HG02798 (cell line): ENCODE measurements at regions not wholly inside any gene's neighbourhood (a gene's known extent, or its start where the extent isn't known, plus 50 kb on each side); places are given as distances from the start of the nearest gene placed in this dataset.

ENCODE experiments used
- ATAC-seq: cut with Tn5 transposase; IDR thresholded peaks from one replicate; pipeline ENCODE4 v1.9.1; 2021; ENCODE audit warnings: mild to moderate bottlenecking; ENCODE audit not compliant: unreplicated experiment, poor library complexity

DNA sequence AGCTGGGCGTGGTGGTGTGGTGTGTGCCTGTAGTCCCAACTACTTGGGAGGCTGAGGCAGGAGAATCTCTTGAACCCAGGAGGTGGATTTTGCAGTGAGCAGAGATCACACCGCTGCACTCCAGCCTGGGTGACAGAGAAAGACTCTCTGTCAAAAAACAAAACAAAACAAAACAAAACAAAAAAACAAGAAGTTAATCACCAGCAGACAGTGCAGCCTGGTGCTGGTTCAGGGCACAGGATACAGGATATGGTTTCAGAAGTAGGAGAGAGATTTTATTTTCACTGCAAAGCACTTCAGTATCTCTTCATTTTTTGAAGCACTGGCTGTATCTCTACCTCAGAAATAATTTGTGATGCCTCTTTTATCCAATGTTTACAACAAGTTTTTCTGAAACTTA, 1222.9 kb upstream of the PRKX start:
- no peak for ATAC-seq

DNA sequence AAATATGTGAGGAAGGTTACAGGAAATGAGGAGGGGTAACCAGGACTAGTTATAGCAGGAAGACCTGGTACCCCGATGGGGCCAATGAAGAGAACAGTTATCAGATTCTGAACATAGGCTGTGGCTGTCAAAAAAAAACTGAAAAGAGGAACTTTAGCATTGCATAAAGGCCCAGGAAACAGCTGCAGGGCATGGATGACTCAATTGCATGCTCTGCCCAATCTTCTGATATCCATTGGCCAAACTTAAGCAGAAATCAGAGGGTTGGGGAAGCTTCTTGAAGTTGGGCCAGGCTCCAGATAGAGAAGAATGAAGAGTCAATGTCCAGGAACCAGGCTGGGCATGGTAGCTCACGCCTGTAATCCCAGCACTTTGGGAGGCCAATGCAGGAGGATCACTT, 1222.4 kb upstream of the PRKX start:
- no peak for ATAC-seq

DNA sequence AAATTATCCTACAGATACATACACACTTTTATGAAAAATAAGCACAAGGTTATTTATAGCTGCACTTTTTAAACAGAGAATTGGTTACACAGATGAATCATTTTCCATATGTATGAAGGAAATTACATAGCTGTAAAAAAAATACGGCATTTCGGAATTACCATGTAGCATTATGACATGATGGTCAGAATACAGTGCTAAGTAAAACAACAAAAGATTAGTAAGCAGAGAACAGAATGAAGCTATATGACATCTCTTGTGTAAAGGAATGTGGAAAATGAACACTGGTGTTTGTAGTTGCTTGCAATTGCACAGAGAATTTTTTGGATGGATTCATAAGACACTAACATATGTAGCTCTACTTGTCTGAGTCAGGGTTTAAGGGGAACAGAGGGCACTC, 1222.0 kb upstream of the PRKX start:
- ATAC-seq = no peak

DNA sequence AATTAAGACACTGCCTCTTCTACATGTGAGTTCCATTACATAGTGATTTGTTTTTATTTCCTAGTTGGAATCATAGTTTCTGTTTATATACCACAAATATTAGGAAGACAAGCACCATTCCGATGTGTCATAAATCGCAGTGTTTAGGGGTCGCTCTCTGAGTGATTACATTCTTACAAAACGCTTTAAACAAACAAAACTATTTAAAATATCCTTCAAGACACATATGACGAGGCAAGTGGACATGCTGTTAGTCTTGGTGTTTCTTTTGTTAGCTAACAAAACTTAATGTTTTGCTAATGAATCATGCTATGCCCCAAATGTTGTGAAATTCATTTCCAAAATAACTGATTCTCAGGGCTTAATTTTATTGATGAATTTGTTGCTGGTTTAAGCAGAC, 1219.3 kb upstream of the PRKX start:
- ATAC-seq = no peak

DNA sequence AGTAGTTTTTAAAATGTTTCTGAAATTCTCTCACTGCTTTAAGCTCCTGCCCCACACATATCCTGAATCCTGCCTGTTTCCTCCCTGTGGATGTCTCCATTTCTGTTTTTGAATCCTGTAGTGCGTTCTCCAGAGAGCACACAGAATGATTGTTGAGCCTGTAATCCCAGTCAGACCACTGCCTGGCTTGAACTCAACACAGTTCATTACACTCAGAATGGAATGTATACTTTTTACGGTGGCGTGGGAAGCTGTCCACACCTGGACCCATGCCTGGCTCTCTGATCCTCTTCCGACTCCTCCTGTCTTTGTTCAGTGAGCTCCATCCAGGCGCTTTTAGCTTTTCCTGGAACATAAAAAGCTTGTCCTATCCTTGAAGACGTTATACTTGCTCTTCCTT, 1217.0 kb upstream of the PRKX start:
- no peak for ATAC-seq

DNA sequence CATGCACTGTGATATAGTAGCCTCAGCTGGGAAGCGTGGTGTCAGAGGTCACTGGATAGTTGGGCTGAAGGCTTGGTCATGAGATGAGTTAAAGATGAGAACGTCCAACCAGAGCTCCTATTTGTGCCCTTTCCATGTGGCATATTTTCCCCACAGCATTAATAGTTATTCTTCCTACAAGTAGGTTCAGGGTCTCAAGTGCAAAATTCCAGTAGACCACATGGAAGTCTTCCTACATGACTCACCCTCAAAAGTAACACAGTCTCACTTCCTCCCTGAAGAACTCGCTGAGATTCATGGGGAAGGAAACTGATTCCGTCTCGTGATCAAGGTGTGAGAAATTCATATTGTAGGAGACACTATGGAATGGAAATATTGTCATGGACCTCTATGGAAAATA, 1212.5 kb upstream of the PRKX start:
- ATAC-seq = no peak

DNA sequence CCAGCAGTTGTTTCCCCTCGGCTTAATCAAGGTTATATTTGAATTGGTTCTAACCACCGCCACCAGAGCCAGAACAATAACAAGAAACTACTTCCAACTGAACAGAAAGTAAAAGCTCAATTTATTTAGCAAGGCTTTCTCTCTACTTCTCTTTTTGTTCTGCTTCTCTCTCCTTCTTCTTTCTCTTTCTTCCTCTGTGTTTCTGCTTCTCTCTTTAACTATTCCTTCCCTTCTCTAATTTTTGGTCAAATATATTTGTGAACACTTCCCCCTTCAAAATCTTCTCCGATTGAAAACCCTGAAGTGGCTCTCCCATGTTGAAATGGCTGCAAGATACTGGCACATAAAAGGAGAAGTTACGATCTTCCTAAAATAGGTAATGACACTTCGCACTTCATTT, 1195.9 kb upstream of the PRKX start:
- no peak for ATAC-seq

DNA sequence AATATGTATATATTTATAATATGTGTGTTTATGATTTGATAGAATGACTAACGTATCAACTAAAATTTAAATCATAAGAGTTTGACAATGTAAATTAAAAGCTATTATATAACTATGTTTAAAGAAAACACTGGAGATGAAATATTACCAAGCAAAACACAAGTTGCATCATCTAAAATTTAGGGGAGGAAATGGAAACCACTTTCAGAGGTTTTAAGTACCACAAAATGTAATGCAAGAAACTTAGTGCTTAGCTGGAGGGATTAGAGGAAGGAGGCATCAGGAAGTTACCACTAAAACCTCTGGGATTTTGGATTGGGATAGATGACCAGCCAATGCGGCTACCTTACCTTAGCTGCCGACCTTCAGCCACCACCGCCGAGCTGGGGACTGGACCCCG, 1192.1 kb upstream of the PRKX start:
- no peak for ATAC-seq

DNA sequence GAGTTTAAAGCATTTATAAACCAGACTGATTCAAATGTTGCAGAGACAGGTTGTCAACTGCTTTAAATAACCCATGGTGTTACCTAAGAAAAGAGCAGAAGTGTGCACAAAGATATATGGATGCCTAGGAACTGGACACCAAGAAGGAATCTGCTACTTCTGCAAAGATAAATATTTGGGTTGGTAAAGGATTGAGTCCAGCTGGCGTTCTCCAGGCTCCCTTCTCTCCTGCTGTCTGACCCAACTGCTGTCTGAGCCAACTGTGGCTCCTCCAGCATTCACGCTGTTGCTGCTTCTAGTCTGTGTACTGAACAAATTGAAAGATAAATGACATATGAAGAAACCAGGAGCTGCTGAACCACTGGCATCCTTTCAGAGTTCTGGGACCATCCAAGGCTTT, 1167.8 kb upstream of the PRKX start:
- ATAC-seq = no peak

DNA sequence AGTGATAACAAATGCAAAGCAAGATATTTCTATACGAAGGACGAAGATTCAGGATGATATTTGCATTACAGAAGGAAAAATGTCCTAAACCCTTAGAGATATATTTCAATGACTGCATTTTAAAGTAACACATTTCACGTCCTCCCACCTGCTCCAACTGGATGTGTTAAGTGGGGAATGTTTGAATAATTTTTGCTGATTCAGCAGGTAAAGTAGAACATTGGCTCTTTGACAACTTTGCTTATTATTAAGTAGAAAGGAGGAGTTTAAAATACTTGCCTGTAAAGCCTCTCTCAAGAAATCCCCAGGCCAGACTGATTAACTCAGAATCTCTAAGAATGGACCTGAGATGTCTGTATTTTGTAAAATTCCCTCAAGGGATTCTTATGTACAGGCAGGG, 1165.2 kb upstream of the PRKX start:
- ATAC-seq = no peak

DNA sequence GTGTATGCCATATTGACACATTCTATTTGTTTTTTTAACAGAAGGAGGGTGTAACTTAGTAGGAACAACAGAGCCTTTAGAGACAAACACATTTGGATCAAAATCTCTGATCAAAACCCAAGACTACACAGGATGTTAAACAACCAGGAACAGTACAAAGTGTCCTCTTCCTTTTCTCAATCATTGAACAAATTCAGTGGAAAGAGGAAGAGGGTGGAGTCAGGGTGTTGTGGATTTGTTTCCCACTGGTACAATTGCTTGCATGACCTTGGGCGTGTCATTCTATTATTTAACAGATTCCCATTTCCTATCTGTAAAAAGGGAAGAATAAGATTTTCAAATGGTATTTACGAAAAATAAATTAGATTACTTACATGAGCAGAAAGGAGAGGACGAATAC, 1162.8 kb upstream of the PRKX start:
- no peak for ATAC-seq

DNA sequence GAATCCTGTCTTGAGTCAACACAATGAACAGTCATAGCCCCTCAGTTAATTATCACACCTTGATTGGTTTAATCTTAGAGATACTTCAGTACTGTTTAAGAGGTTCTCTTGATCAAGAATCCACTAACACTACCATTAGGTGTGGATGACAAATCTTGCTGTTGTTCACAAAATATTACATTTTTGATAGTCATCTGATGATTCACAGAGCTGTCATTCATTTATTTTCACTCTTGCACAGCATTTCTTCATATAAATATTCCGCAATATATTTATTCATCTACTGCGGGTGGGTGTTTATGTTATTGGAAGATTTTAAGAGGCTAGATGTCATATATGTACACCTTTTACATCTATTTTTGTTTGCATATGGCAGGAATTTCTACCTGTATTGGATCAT, 1138.1 kb upstream of the PRKX start:
- ATAC-seq = no peak

DNA sequence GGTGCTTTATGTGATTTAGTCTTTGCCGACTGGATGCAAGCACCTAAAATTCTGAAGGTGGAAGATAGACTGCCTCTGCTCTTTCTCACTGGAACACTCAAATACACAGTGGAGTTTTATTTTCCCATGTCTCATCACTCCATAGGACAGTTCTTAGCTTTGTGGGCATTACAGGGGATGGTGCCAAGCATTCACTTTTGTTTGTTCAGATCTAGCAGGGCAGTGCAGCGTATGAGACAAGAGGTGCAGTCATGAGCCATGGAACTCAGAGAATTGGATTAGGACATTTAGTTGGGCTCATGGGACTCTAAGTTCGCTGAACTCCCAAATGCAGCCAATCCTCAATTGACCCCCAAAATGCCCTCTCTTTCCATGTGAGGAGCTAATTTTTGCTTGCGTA, 1136.9 kb upstream of the PRKX start:
- no peak for ATAC-seq

DNA sequence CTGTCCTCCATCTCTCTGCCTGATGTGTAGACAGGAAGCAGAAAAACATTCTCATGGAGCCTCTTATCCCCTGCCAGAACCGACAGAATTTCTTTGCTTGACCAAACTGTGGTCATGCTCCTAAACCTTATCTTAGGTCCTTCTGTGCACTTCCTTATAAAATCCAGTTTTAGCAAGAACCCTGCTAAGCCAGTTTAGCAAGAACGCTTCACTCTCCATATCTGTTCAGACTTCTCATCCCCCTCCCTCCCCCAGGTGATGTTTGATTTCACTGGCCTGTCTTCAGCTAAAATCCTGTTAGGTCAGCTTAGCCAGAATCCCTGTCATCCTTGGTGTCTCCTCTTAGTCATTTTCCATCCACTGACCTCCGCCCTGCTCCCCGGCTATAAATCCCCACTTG, 1130.9 kb upstream of the PRKX start:
- ATAC-seq = no peak

DNA sequence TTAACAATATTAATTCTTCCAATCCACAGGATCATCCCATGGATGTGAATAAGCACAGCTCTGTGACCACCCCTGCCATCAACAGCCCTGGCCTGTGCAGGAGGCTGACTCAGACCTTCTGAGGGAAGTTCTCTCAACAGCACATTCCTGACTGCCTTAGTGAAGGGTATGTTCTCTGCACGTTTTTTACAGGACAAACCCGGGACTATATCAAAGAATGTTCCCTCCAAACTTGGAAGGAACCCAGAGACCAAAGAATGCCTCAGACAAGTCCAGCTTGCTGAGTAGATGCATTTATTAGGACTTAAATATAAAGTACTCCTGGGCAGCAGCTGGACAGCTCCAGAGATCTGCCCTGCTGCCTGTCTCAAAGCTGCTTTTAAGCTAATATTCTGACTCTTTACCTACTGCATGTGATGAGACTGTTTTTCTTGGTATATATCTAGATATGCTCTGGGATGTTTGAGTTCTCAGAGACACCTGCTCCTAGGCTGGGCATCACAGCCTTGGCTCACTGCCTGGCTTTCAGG, 1127.8 kb upstream of the PRKX start:
- ATAC-seq = no peak

DNA sequence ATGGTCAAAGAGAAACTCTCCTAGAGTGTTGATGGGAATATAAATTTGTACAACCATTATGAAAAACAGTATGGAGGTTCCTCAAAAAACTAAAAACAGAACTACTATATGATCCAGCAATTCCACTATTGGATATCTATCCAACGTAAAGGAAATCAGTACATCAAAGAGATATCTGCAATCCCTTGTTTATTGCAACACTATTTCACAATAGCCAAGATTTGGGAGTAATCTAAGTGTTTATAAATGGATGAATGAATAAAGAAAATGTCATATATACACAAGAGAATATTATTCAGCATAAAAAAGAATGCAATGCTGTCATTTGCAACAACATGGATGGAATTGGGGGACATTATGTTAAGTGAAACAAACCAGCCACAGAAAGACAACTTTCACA, 1118.1 kb upstream of the PRKX start:
- ATAC-seq = no peak

DNA sequence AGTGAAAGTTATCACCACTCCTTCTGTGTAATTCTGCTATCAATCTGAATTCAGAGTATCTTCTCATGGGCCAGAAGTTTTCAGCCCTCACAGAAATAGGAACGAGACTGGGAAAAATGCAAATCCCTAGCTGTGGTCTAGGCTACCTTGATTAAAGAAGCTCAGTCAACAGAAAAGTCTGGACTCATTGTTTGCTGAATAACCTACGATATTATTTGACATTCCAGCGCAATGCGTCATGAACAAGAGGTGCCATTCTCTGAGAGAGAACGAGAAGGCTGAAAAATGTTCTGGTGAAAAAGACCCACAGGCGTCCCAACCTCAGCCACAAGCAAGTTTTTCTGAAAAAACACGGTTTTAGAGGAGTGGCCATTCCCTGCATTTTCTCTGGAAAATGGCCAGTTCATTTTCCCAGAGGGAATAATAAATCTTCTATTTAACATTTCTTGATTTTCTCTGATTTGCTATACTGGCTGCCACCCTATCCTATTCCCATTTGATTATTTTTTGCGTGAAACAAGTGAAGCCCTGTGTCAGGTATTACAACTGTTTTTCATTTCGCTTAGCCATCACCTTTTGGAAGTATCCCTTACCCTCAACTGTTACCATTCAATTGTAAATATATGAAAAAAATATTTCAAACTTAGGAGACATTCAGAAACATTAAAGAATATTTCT, 1117.6 kb upstream of the PRKX start:
- ATAC-seq = no peak

DNA sequence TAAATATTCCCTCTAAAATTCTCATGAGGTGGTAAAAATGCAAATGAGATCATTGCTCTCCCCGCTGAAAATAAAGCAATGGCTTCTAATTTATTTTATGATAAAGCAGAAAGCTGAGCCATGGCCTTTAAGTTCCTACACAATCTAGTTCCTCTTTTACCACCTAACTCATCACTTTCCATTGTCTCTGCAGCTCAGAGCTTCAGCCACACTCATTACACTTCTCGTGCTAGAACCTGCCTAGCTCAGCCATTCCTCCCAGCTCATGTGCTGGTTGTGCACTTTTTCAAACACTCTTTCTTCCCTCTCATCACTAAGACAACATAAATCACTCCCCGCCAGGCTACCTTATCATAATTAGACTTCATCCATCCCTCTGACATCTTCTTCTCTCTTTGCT, 1112.1 kb upstream of the PRKX start:
- ATAC-seq = no peak

DNA sequence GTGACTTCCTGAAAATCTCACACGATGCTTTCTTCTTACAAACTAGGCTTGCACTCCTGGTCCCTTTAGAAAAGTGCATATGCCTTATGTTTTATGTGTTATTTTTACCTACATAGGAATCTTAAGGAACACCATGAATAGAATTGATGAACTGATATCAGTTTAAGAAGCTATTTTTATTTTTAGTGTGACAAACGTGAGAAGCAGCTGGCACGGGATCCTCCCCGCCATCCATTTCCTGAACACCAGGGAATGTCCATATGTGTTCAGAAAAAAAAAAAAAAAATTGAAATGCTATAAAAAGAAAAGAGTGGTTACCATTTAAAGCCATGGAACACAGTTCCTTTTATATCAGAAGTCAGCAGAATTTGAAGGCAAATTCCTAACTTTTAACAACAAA, 1096.1 kb upstream of the PRKX start:
- no peak for ATAC-seq

DNA sequence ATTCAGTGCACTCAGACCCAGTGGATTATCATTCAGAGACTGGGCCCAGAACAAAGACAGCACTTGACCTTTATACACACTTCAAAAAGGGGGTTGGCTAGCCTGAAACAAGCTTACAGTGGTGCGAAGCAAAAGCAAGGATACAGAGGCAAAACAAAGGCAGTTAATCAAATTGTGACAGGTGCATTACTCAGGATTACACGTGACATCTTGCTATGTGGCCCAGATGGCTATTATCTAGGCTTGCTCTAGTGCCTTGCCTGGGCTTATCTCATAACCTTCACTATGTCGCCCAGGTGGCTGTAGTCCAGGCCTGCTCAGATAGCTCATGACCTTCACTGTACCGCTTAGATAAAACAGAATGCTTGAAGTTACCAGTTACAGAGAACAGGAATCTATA, 1092.1 kb upstream of the PRKX start:
- ATAC-seq = no peak

DNA sequence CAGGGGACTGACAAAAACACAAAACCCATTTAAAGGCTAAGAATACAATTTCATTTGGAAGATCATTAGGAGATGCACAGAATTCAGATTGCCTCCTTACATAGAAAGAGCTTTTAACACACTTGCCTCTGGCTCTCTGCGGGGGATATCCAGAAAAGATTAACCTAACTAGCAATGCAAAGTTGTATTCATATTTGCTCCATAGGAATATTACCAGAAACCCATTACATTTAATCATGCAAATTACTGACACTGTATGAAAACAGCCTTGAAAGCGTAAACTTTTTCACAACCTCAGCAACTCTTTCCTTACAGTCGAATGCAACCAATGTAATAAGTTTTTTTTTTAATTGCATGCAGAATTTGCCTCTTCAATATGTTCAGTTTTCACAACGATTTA, 1087.3 kb upstream of the PRKX start:
- no peak for ATAC-seq

DNA sequence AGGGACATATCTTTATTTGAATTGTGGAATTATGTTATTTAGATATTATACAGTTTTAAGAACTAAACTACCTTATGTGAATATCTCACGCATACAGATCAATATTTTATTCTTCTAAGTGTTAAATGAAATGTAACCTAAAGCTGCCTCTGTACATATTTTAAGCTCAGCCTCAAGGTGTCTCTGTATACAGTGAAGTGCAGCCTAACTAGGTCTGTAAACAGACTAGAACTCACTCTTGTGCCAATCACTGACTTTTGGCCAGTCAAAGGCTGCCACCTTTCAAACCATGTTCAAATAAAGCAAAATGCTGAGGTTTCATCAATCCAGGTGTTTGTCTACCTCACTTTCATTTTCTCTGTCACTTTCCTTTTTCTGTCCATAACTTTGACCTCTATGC, 1074.5 kb upstream of the PRKX start:
- ATAC-seq = no peak

DNA sequence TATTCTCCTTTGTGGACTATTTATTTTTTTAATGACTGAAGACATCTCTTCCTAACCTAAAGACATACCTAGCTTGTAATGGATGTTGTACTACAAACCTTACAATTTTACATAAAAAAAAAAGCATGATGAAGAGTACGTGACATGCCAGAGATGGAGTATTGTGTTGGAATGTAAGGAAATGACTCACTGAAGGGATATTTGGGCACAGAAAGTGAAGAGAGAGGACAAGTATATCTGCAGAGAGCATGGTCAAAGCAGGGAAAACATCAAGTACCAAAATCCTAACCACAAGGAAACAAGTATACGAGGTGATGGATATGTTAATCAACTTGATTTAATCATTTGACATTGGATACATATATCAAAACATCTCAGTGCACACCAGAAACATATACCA, 1051.4 kb upstream of the PRKX start:
- ATAC-seq = no peak
